Stimulated activated naive CD4-positive, alpha-beta T cell (primary cell): ENCODE measurements at regions not wholly inside any gene's neighbourhood (a gene's known extent, or its start where the extent isn't known, plus 50 kb on each side); places are given as distances from the start of the nearest gene placed in this dataset.

Experiments
- DNase-seq, 6 experiments: peaks; one replicate each; lab custom pipeline; 2025; lab: John Stamatoyannopoulos, UW

GRCh38 chr22:27452245-27452644 is 349.3 kb downstream of the MN1 start:
- DNase-seq: no peak

DNA sequence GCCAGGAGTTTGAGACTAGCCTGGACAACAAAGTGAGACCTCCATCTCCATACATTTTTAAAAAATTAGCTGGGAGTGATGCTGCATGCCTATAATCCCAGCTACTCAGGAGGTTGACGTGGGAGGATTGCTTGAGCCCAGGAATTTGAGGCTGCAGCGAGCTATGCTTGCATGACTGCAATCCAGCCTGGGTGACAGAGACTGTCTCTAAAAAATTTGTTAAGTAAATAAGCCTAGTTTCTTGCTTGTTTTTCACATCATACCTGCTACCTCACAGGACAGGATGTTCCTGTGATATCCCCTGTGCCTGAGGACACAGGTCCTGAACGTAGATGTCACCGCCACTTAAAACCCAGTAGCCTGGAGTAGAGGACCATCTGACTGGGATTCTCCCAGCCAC is 348.6 kb downstream of the MN1 start:
- DNase-seq: no peak

GRCh38 chr22:27453725-27454124 is 347.8 kb downstream of the MN1 start:
- no peak for DNase-seq

DNA sequence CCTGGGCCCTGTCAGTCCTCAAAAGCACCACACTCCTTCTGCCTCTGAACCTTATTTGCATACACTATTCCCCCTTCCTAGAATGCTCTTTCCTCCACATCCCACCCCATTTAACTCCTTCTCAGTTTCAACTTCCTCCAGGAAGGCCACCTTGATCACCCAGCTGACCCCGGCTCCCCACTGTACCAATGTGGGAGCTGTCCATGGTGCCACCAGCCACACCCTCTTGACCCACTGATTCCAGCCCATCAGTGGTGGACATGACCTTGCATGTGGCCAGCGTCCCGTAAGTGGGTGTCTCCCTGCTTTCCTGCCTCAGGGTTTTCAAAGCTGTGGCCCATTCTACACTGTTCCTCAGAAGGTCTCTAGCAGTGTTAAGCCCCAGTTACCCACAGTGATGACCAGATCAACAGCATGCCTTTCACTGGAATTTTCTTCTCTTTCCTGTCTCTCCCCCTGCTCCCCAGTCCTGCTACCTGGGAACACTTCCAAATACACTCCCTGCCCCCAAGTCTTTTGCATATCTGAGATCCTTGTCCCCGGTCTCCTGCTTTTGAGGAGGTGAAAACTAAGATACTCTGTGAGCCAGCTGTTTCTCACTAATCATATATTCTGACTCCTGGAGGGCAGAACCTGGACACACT is 346.6 kb downstream of the MN1 start:
- no peak for DNase-seq

GRCh38 chr22:27455526-27455925 is 346.0 kb downstream of the MN1 start:
- no peak for DNase-seq

- DNase-seq: no peak
Measured at GRCh38 chr22:27456696-27457503, 344.7 kb downstream of the MN1 start.

GRCh38 chr22:27459999-27460398 is 341.6 kb downstream of the MN1 start:
- DNase-seq: no peak

DNA sequence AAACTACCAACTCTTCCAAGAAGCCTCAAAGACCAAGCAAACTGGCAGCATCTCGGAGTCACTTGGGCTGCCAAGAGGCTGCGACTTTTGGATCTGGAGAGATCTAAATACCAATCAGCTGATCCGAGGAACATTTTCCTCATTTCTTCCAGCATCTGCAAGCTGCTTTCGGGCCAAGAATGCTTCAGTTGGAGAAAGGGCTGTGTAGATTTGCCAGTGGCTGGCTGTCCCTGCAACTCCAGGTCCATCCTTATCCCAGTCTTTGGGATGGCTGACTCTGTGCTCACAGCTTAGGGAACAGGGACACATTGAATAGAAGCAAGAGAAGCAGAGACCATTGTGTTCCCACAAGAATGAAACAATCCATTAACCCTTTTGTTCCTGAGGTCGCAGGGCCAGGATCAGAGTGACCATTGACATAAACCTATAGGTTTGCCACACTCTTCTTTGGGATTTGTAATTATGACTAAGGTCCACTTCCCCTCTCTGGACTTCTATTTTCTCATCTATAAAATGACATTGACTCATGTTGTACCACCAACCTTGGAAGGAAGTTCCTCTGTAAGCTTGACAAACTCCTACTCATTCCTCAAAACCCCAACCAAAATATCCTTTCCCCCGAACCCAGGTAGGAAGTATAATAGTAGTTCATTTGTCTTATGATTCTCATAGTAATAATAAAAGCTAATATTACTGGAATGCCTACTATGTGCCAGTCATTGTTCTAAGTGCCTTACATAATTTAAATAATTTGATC is 340.8 kb downstream of the MN1 start:
- DNase-seq: no peak

- DNase-seq: no peak
Measured at GRCh38 chr22:27461470-27461869, 340.1 kb downstream of the MN1 start.

DNA sequence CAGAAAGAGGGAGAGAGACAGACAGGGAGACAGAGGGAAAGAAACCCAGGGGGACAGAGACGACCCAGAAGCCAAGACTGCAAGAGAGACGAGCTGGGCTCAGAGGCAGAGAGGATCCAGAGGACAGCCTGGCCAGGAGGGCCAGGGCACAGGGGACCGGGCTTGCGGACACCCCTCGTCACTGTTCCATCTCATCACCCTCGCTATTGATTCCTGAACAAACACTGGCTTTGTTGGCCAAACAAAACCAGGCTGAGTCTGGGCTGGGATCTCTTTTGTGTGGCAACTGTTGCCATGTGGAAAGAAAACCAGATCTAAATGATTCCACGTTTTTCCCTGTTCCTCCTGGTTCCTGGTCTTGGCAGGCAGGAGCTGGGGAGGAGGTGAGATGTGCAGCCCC is 339.4 kb downstream of the MN1 start:
- no peak for DNase-seq

DNA sequence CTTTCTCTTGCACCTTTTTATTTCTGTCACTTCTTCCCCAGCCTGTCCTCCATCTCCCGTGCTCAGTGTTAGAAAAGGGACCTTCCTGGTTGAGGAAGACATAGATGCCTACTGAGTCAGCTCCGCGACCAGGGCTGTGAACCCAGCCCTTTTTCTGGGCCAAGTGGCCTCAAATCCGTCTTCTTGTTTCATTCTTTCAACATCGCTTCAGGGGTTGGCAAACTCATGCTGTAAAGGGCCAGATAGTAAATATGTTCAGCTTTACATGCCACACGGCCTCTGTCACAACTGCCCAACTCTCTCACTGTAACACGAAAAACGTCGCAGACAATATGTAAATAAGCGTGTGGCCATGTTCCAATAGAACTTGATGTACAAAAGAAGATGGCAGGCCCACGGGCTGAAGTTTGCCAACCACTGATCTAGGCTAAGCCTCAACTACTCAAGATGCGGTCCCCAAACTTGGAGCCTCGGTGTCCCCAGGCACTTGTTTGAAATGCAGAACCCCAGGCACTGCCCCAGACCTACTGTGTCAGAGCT is 338.4 kb downstream of the MN1 start:
- DNase-seq: no peak

GRCh38 chr22:27466229-27466628 is 335.3 kb downstream of the MN1 start:
- no peak for DNase-seq

GRCh38 chr22:27466778-27467438 is 334.6 kb downstream of the MN1 start:
- no peak for DNase-seq

- no peak for DNase-seq
Measured at GRCh38 chr22:27467711-27468110, 333.8 kb downstream of the MN1 start.

DNA sequence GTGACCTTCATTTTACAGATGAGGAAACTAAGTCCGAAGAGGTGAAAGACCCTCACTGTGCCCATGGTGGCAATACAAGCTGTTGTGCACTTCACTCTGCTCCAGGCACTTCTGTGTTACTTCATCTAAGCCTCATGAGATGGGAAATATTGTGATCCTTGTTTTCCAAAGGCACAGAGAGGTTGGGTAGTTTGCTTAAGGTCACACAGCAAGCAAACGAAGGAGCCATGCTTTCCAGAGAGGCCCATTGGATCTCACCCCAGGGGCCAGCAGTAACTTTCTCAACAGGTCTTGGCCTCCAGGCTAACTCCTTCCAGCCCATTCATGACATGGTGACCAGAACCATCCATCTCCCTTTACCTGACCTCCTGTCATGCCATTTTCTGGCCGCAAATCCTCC is 332.8 kb downstream of the MN1 start:
- no peak for DNase-seq

- no peak for DNase-seq
Measured at GRCh38 chr22:27470169-27470772, 331.3 kb downstream of the MN1 start.

- no peak for DNase-seq
Measured at GRCh38 chr22:27472975-27473374, 328.6 kb downstream of the MN1 start.

GRCh38 chr22:27473533-27473932 is 328.0 kb downstream of the MN1 start:
- DNase-seq: no peak

GRCh38 chr22:27474112-27474571 is 327.4 kb downstream of the MN1 start:
- DNase-seq: no peak

DNA sequence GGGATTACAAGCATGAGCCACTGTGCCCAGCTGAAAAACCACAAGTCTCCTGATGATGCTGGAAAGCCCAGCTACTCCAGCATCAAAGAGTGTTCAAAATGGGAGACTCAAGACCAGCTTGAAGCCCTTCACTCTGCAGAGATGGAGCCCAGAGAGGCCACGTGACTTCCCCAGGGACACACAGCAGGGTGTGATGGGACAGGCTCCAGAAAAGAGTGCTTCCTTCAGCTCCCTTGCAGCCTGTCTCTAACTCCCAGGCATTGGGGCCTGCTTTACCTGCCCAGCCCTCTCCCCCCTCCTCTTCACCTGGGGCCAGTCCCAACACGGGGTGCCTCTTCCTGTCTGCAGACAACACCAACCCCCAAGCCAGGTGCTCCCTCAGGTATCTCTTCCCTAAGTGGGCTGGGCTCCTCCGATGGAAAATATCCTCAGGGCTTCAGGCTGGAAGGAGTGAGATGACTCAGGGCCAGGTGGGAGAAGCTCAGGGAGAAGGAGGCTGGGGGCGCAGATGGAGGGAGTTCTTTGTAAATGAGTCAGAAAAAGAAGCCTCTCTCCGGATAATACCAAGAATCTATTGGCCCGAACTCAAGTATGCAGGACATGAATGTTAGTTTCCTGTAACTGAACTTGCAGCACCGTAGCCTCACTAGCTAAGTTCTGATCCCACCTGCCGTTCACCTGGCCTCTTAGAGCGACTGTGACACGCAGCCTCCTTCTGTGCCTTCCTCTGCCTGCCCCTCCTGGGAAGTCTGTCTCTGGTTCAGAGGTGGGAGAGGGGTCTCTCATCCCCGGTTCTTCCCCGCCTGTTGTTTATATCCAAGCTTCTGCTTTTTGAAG is 326.6 kb downstream of the MN1 start:
- DNase-seq: no peak

GRCh38 chr22:27475548-27475897 is 326.0 kb downstream of the MN1 start:
- DNase-seq: no peak
